Activated CD4-positive, alpha-beta T cell treated with anti-CD3 and anti-CD28 coated beads for 4 hours (primary cell): ENCODE measurements at regions not wholly inside any gene's neighbourhood (a gene's known extent, or its start where the extent isn't known, plus 50 kb on each side); places are given as distances from the start of the nearest gene placed in this dataset.
"Not testable (repeated sequence)": the region's sequence is repeated elsewhere in the genome, so short reads cannot be mapped to it uniquely, and the experiment has no call there.

ENCODE experiments used
- DNase-seq, 2 donors: peaks; one replicate each; pipeline ENCODE4 v3.0.0-alpha.2; 2020

DNA sequence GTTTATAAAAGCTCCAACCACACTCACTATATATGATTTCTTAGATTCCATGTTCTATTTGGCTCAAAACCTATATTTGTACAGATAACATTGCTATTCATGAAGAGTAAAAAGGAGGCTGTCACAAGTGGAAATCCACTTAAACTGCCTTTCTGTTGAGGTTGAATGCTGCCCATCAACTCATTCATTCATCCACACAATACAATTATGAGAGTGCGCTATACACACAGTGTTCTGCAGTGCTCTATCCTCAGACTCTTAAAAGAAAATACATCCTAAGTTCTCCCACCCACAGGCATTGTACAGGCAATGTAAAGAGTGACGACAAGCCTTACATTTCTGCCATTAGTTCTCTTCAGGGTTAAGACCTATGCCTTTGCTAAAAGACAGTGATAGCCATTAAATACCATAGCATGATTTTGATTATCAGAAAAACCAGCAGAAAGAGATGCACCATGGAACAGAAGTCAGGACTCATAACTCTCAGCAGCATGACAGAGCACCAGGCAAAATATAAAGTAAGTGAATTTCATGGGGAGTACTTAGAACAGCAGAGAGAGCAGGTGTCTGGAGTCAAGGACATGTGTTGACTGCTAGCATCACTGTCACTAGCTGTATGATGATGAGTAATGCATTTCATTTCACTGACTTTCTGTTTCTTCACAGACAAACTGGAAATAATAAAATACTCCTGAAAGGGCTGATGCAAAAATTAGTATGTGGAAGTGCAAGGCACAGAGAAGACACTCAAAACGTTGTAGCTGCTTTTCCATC lies 218.0 kb downstream of the RBM26 start:
- DNase-seq: no peak

DNA sequence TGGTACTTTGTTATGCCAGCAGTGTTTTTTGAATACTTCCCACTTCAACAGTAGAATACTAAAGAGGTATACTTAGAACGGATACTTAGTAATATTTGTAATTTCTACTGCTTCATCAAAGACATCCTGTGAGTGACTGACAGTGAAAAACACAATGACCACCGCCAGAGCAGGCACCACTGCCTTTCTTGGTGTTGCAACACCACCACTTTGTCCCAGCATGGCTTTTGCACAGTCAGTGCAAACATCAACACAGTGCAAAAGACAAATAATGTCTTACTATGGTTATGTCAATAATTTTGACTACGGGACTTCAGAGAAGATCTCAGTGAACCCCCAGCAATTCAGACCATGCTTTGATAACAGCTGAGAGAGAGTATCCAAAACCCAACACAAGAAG lies 220.5 kb downstream of the RBM26 start:
- DNase-seq: no peak

DNA sequence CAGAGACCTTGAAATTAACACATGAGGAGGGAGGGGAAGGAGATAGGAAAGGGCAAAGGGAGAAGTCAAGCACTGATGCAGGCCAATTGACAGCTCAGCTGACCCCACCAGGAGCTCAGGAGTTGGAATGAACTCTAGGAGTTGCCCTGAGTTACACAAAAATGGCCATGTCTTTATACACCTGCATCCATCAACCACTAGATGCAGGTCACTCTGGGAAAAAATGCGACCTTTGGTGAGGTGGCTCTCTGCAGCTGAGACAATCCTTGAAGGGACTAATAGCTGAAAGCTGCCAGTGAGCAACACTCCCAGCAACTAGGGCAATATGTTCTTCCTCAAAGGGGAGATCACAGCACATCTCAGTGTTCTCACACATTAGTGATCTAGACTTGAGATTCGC lies 222.8 kb downstream of the RBM26 start:
- DNase-seq: no peak

DNA sequence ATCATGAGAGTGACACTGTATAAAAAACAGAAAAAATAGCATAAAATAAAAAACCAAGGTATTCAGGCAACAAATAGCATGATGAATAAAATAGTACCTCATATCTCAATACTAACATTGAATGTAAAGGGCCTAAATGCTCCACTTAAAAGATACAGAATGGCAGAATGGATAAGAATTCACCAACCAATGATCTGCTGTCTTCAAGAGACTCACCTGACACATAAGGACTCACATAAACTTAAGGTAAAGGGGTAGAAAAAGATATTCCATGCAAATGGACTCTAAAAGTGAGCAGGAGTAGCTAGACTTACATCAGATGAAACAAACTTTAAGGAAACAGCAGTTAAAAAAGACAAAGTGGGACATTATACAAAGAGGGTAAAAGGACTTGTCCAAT lies 232.4 kb downstream of the RBM26 start:
- DNase-seq: not testable (repeated sequence)

DNA sequence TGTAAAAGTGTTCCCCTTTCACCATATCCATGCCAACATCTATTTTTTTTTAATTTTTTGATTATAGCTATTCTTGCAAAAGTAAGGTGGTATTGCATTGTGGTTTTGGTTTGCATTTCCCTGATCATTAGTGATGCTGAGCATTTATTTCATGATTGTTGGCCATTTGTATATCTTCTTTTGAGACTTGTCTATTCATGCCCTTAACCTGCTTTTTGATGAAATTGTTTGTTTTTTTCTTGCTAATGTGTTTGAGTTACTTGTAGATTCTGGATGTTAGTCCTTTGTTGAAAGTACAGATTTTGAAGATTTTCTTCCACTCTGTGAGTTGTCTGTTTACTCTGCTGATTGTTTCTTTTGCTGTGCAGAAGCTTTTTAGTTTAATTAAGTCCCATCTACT lies 233.1 kb downstream of the RBM26 start:
- not testable (repeated sequence) for DNase-seq

- no peak for DNase-seq
Observed at GRCh38 chr13:79171141-79172061, 234.7 kb downstream of the RBM26 start.

- DNase-seq: no peak
Observed at GRCh38 chr13:79160818-79161217, 245.2 kb downstream of the RBM26 start.

DNA sequence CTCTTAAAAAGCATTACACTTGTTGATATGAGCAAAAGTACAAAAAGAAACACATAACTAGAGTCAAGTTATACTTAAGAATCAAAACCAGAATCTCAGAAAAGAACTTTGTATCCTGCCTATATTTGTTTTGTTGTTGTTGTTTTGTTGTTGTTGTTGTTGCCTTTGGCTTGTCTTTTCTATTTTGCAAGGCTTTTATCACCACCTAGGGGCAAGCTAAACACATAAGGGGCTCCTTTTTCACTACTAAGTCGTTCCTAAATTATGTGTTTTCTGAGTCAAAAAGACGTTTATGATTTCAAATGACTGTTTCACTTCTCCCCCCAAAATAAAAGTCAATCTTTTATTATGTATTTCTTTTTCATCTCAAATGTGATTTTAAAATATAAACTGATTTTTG lies 250.2 kb downstream of the RBM26 start:
- no peak for DNase-seq

DNA sequence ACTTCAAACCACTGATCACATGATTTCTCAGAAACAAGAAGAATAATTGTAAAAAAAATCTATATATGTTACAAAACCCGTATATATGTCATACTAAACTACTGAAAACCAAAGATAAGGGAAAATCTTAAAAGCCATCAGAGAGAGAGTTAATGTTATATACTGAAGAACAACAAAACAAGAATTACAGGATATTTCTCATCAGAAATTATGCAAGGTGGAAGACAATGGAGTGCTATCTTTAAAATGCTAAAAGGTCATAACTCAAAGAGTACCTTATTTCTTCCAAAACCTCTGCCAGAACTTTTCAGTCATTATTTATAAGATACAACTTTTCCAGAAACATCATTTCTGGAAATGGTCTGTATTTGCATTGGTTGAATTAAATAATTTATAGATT lies 256.8 kb downstream of the RBM26 start:
- DNase-seq: no peak

DNA sequence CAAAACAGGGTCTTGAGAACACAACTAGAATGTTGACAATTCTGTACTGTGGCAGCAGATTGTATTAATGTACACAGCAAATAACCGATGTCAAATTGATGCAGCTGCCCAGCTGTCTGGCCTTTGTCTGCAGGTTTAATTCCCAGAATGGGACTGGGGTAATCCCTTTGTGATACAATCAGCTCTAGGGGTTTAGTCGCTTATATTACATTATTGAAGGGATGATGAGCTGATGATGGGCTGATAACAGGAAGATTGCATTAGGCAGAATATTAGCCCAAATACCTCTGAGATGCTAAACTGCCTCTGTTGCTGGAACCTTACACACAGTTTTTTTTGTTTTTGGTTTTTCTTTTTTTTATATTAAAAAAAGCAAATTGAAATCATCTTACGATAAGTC lies 265.0 kb downstream of the RBM26 start:
- no peak for DNase-seq

- DNase-seq: no peak
Observed at GRCh38 chr13:79128158-79128557, 277.9 kb downstream of the RBM26 start.

DNA sequence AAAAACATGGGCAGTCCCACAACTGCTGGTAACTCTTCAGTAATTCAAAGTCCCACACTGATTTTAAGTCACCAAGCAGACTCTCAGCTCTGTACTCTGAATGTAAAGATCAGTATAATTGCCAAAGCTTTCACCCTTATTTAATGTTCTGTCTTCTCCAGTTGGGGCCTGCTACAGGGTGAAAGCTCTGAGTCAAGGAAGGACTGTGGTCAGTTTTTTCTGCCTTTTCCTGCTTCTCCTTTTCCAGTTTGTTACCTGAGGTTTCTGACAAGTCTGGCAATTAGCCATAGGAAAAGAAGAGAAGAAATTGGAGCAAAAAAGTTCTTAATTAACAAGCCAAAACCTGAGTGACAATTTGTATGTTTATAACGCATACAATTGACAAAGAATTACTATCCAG lies 279.3 kb downstream of the RBM26 start:
- DNase-seq: no peak

DNA sequence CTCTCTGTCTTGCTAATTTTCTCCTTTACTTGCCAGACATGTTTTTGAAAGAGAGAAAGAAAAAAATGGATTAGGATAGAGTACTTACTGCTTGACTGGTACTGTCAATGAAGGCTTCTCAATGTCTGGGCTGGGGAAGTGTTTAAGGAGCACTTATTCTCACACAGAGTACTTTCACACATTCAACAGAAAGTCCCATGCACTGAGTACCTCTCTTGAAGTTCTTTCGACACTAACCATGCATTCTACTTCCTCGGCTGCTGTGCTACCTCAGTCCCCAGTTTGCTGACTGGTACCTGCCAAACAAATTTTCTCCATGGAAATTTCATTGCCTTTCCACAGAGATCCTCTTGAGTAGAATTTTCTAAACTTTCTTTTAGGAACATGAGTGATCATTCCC lies 281.9 kb downstream of the RBM26 start:
- DNase-seq: no peak

- no peak for DNase-seq
Observed at GRCh38 chr13:79121286-79121685, 284.8 kb downstream of the RBM26 start.

DNA sequence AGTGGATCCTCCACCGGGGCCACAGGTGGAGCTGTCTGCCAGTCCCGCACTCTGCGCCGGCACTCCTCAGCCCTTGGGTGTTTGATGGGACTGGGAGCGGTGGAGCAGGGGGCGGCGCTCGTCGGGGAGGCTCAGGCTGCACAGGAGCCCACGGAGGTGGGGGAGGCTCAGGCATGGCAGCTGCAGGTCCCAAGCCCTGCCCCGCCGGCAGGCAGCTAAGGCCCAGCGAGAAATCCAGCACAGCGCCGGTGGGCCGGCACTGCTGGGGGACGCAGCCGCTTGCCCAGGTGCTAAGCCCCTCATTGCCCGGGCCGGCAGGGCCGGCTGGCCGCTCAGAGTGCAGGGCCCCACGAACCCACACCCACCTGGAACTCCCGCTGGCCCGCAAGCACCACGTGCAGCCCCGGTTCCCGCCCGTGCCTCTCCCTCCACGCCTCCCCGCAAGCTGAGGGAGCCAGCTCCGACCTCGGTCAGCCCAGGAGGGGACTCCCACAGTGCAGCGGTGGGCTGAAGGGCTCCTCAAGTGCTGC lies 286.4 kb downstream of the RBM26 start:
- DNase-seq: no peak

DNA sequence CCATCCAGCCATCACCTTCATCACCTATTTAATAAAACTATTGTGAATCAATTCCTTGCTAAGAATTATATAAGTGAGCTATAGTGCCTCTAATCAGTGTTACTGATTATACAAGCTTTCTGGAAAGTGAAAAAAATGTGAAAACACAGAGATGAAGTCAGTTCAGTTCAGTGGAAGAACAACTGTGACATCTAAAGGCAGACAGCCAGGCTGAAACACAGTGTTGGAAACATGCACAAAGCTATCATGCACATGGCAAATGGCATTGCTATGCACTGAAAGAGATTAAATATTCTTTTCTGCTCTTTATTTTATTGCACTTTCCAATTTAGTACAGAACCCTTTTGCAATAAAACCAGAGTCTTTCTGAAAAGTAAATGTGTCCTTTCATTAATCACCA lies 294.0 kb downstream of the RBM26 start:
- no peak for DNase-seq

GRCh38 chr13:79108914-79109643 lies 297.0 kb downstream of the RBM26 start:
- no peak for DNase-seq

GRCh38 chr13:79098596-79098995 lies 307.5 kb downstream of the RBM26 start:
- no peak for DNase-seq

GRCh38 chr13:79097201-79097600 lies 308.9 kb downstream of the RBM26 start:
- DNase-seq: no peak

GRCh38 chr13:79096099-79096498 lies 310.0 kb downstream of the RBM26 start:
- DNase-seq: no peak

DNA sequence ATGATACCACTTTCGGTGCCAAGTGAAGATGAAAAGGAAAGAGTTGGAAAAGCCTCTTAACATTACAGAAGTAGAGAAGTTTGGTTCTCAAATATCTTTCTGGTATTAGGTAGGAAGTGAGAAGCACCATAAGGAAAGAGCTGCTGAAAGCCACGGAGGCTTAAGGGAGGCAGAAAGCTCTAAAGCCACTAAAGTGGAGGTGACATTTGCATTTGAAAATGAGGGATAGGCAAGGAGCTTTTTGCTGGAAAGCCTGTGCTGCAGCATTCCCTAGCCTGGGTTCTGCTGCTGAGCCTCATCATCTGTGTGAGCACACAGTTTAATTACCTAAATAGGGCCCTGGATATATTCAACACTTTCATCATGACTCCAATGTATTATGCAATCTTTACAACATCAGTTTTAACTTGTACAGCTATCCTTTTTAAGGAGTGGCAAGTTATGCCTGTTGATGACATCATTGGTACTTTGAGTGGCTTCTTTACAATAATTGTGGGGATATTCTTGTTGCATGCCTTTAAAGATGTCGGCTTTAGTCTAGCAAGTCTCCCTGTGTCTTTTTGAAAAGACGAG lies 315.4 kb downstream of the RBM26 start:
- no peak for DNase-seq

- DNase-seq: no peak
Observed at GRCh38 chr13:79084802-79085424, 321.1 kb downstream of the RBM26 start.
